ENCODE measurements at regions not wholly inside any gene's neighbourhood (a gene's known extent, or its start where the extent isn't known, plus 50 kb on each side); places are given as distances from the start of the nearest gene placed in this dataset.

- no peaks in the 10 kb centered on the region for H3K36me3 ChIP-seq (ENCODE audit: control insufficient read depth in 2 of 2, insufficient read depth in 1 of 2, low read length in 2 of 2)
- POLR2A ChIA-PET, result no interaction called here
- CTCF ChIA-PET, result interaction anchor here (0.6 to 1.0 kb wide), 2 partner anchors 10 to 911 kb away, joined by 3 to 4 read pairs; no protein-coding TSS in a partner anchor
- H3K4me3 ChIP-seq (ENCODE audit: low read depth, low read length), result no peak overlapping the region
- H3K9me3 ChIP-seq (ENCODE audit: control insufficient read depth, insufficient read depth, low read depth, low read length), result no peaks in the 10 kb centered on the region
- no peak for TF ChIP-seq ZNF529 (tag by site-specific recombination; IDR thresholded peaks at IDR 0.05; ENCODE audit: insufficient replicate concordance)
- no peak for TF ChIP-seq ZNF426 (tag by site-specific recombination; IDR thresholded peaks at IDR 0.05)
- no peak for TF ChIP-seq GLI2 (tag by site-specific recombination; IDR thresholded peaks at IDR 0.05; ENCODE audit: borderline replicate concordance, low read depth)
- TF ChIP-seq ZBTB20 (tag by site-specific recombination; IDR thresholded peaks at IDR 0.05), result no peak
- TF ChIP-seq YY2 (tag by site-specific recombination; IDR thresholded peaks at IDR 0.05), result no peak
- TF ChIP-seq GLI4 (tag by site-specific recombination; IDR thresholded peaks at IDR 0.05), result no peak
- TF ChIP-seq ZNF335 (tag by site-specific recombination; conservative IDR thresholded peaks at IDR 0.05), result no peak
- TF ChIP-seq ZNF645 (tag by site-specific recombination; IDR thresholded peaks at IDR 0.05), result no peak
- no peak for TF ChIP-seq FEZF1 (tag by site-specific recombination; IDR thresholded peaks at IDR 0.05)
- TF ChIP-seq SALL2 (tag by site-specific recombination; IDR thresholded peaks at IDR 0.05; ENCODE audit: borderline replicate concordance), result no peak
- no peak for TF ChIP-seq SETDB1 (IDR thresholded peaks at IDR 0.05; ENCODE audit: insufficient read length, low read length)
- TF ChIP-seq ZNF416 (tag by site-specific recombination; IDR thresholded peaks at IDR 0.05), result no peak
- no peak for TF ChIP-seq ZNF707 (tag by site-specific recombination; IDR thresholded peaks at IDR 0.05)
- TF ChIP-seq ZNF76 (tag by site-specific recombination; IDR thresholded peaks at IDR 0.05; ENCODE audit: borderline replicate concordance, low read depth), result no peak
- no peak overlapping the region for H3K27ac ChIP-seq (ENCODE audit: extremely low read depth, low read depth, low read length)
- no peaks in the 10 kb centered on the region for H3K4me1 ChIP-seq (ENCODE audit: control insufficient read depth, insufficient read depth, low read length)
Measured at GRCh38 chr2:146868051-146868450, 976.8 kb upstream of the ACVR2A start.

GRCh38 chr2:146867477-146867986 lies 977.3 kb upstream of the ACVR2A start:
- Histone ChIP-seq H3K4me1 (ENCODE audit: control insufficient read depth, insufficient read depth, low read length) (no peaks in the 10 kb centered on the region), H3K9me3 (ENCODE audit: control insufficient read depth, insufficient read depth, low read depth, low read length) (no peaks in the 10 kb centered on the region), H3K27ac (ENCODE audit: extremely low read depth, low read depth, low read length) (no peak overlapping the region), H3K4me3 (ENCODE audit: low read depth, low read length) (no peak overlapping the region), H3K36me3 (ENCODE audit: control insufficient read depth in 2 of 2, insufficient read depth in 1 of 2, low read length in 2 of 2) (no peaks in the 10 kb centered on the region)
- ChIA-PET POLR2A (no interaction called here), CTCF (interaction anchor here (0.6 to 1.0 kb wide), 2 partner anchors 10 to 910 kb away, joined by 3 to 4 read pairs; no protein-coding TSS in a partner anchor)
- TF ChIP-seq SETDB1 (IDR thresholded peaks at IDR 0.05; ENCODE audit: insufficient read length, low read length) (no peak), ZNF473 (tag by site-specific recombination; IDR thresholded peaks at IDR 0.05) (no peak), ZFP69B (tag by site-specific recombination; IDR thresholded peaks at IDR 0.05) (no peak), ZNF2 (tag by site-specific recombination; IDR thresholded peaks at IDR 0.05) (no peak), ZNF112 (tag by site-specific recombination; IDR thresholded peaks at IDR 0.05) (no peak), ZNF670 (tag by site-specific recombination; IDR thresholded peaks at IDR 0.05; ENCODE audit: low read depth) (no peak), ZNF600 (tag by site-specific recombination; IDR thresholded peaks at IDR 0.05) (no peak), ZNF391 (tag by site-specific recombination; IDR thresholded peaks at IDR 0.05; ENCODE audit: borderline replicate concordance, low read depth) (no peak), ZNF777 (tag by site-specific recombination; IDR thresholded peaks at IDR 0.05; ENCODE audit: borderline replicate concordance) (no peak), ZNF704 (tag by site-specific recombination; IDR thresholded peaks at IDR 0.05) (no peak), ZNF221 (tag by site-specific recombination; IDR thresholded peaks at IDR 0.05; ENCODE audit: borderline replicate concordance) (no peak), ZNF426 (tag by site-specific recombination; IDR thresholded peaks at IDR 0.05) (no peak)

Data from HEK293 (cell line).